ENCODE measurements at regions not wholly inside any gene's neighbourhood (a gene's known extent, or its start where the extent isn't known, plus 50 kb on each side); places are given as distances from the start of the nearest gene placed in this dataset.
"Not testable (repeated sequence)": the region's sequence is repeated elsewhere in the genome, so short reads cannot be mapped to it uniquely, and the experiment has no call there.

DNA sequence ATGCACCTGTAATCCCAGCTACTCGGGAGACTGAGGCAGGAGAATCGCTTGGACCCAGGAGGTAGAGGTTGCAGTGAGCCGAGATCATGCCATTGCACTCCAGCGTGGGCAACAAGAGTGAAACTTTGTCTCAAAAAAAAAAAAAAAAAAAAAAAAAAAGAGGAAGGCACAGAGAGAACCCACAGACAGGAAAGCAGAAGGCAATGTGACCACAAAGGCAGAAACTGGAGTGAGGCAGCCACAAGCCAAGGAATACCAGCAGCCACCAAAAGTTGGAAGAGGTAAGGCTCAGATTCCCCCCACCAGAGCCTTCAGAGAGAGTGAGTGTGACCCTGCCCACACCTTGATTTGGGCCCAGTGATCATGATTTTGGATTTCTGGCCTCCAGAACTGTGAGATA is 54.7 kb upstream of the E2F3 start:
- DNase-seq = not testable (repeated sequence)

DNA sequence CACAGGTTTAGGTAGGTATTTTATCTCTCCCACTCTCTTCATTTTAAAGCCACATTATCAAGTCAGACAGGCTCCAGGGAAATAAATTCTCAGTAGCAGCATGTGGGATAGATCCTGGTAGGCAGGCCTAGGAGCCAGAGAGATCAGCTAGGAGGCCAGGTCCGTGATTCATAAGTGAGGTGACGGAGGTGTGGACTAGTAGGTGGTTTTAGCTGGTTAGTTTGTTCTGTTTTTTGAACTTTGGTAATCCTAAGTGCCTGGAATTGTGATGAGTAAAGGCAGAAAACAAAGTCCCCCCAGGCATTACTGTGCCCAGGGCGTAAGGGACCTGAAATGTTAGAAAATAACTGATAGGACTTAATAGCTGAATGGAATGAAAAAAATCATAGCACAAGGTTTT is 53.6 kb upstream of the E2F3 start:
- no peak for DNase-seq

DNA sequence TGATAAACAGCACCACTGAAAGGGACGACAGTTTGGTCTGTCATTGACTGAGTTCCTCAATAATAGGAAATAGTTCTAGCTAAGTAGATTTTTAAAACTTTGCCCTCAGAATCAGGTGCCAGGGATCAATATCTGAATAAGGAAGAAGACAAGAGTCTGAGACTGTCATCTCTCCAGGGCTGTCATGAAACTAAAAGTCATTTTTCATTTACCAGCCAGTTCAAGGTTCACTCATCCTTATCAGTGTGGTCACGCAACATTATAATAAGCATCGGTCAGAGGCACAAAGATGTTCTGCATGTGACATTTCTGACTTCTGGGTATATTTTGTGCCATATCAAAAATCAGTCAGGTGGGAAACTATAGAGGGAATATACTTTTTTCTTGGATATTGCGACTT is 52.5 kb upstream of the E2F3 start:
- DNase-seq = no peak

DNA sequence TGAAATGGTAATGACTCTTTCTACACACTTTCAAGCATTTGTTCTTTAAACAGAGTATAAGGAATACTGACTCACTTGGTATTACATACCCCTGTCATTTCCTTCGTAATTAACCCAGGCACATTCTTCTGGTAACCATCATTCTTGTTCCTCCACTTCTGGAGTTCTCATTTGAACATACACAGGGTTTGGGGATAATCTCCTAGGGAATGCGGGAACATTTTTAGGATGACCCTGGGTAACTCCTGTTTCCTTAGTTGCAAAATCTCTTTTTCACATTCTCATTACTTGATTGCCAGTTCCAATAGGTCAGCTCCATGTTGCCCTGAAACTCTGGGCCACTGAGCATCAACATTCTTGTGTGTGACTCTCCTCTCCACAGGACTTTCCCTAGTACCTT is 51.5 kb upstream of the E2F3 start:
- DNase-seq = no peak

- DNase-seq = no peak
Observed at GRCh38 chr6:20351534-20351933, 50.1 kb upstream of the E2F3 start.
